ENCODE measurements at regions not wholly inside any gene's neighbourhood (a gene's known extent, or its start where the extent isn't known, plus 50 kb on each side); places are given as distances from the start of the nearest gene placed in this dataset.

GRCh38 chr16:26317885-26318284 lies 626.1 kb downstream of the HS3ST4 start:
- TF ChIP-seq CTCF (IDR thresholded peaks at IDR 0.05; ENCODE audit: low read depth, low read length), result no peak
- no peak overlapping the region for H3K4me3 ChIP-seq (ENCODE audit: low read depth, low read length)

- no peak for TF ChIP-seq CTCF (IDR thresholded peaks at IDR 0.05; ENCODE audit: low read depth, low read length)
These were observed 638.9 kb downstream of the HS3ST4 start for GRCh38 chr16:26330654-26331053.

GRCh38 chr16:26334218-26335111 lies 642.7 kb downstream of the HS3ST4 start:
- no peak overlapping the region for H3K4me3 ChIP-seq (ENCODE audit: low read depth, low read length)
- TF ChIP-seq CTCF (IDR thresholded peaks at IDR 0.05; ENCODE audit: low read depth, low read length), result no peak

More at GRCh38 chr16:26330654-26331053, 638.9 kb downstream of the HS3ST4 start:
- no peak overlapping the region for H3K4me3 ChIP-seq (ENCODE audit: low read depth, low read length)

- TF ChIP-seq CTCF (IDR thresholded peaks at IDR 0.05; ENCODE audit: low read depth, low read length), result no peak
- H3K4me3 ChIP-seq (ENCODE audit: low read depth, low read length), result no peak overlapping the region
These were observed 643.6 kb downstream of the HS3ST4 start for GRCh38 chr16:26335236-26335853.

GRCh38 chr16:26342621-26343020 lies 650.9 kb downstream of the HS3ST4 start:
- no peak overlapping the region for H3K4me3 ChIP-seq (ENCODE audit: low read depth, low read length)
- no peak for TF ChIP-seq CTCF (IDR thresholded peaks at IDR 0.05; ENCODE audit: low read depth, low read length)

GRCh38 chr16:26344240-26344776 lies 652.5 kb downstream of the HS3ST4 start:
- no peak for TF ChIP-seq CTCF (IDR thresholded peaks at IDR 0.05; ENCODE audit: low read depth, low read length)
- H3K4me3 ChIP-seq (ENCODE audit: low read depth, low read length), result no peak overlapping the region

GRCh38 chr16:26344976-26345375 lies 653.2 kb downstream of the HS3ST4 start:
- TF ChIP-seq CTCF (IDR thresholded peaks at IDR 0.05; ENCODE audit: low read depth, low read length), result no peak
- H3K4me3 ChIP-seq (ENCODE audit: low read depth, low read length), result no peak overlapping the region
